ENCODE measurements at regions not wholly inside any gene's neighbourhood (a gene's known extent, or its start where the extent isn't known, plus 50 kb on each side); places are given as distances from the start of the nearest gene placed in this dataset.
"Not testable (repeated sequence)": the region's sequence is repeated elsewhere in the genome, so short reads cannot be mapped to it uniquely, and the experiment has no call there.

GRCh38 chr7:35926966-35927365 is 126.1 kb downstream of the SEPTIN7 start:
- not testable (repeated sequence) for H3K36me3 ChIP-seq; H3K27me3 ChIP-seq; H3K27ac ChIP-seq; DNase-seq; H3K4me3 ChIP-seq; H3K4me1 ChIP-seq; H3K9me3 ChIP-seq (replicated peaks)

DNA sequence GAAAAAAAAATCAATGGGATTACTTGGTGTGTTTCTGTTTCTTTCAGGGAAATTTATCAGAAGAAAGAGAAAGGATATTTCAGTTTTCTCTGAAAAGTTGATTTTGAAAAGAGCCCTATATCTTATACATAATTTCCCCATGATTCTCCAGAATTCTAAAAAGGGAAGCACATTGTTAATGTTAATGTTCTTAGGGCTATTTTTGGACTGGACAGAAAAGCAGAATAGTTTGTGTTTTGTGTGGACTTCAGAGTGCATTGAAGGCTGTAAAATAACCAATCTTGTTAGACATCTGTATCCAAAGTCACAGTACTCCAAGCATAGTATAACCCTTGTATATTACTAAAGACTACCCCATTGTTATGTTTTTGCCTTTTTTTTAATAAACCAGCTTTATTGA is 130.3 kb downstream of the SEPTIN7 start:
- H3K27ac ChIP-seq; H3K9me3 ChIP-seq (replicated peaks); H3K4me1 ChIP-seq; H3K4me3 ChIP-seq; DNase-seq; H3K36me3 ChIP-seq; H3K27me3 ChIP-seq: not testable (repeated sequence)

- not testable (repeated sequence) for H3K4me3 ChIP-seq; DNase-seq; H3K9me3 ChIP-seq (replicated peaks); H3K4me1 ChIP-seq; H3K36me3 ChIP-seq; H3K27me3 ChIP-seq; H3K27ac ChIP-seq
Observed at GRCh38 chr7:35931551-35931950, 130.7 kb downstream of the SEPTIN7 start.

DNA sequence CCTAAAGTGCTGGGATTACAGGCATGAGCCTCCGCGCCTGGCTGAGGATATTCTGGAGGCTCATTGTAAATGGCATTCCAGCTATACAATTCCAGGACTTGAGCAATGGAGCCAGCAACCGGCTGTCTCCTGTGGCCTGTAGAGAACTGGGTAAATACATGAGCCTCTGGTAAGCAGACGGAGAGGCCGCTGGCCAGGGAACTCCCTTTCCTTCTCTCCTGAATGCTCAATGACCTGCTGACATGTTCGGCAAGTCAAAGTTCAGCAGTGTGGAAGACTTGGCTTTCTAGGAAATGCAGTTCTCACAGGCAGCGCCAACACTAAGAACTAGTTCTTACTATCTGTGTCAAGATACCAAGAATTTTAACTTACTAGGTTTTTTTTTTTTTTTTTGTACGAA is 139.8 kb downstream of the SEPTIN7 start:
- not testable (repeated sequence) for H3K27me3 ChIP-seq; H3K36me3 ChIP-seq; H3K27ac ChIP-seq; H3K4me1 ChIP-seq; H3K9me3 ChIP-seq (replicated peaks); H3K4me3 ChIP-seq; DNase-seq

DNA sequence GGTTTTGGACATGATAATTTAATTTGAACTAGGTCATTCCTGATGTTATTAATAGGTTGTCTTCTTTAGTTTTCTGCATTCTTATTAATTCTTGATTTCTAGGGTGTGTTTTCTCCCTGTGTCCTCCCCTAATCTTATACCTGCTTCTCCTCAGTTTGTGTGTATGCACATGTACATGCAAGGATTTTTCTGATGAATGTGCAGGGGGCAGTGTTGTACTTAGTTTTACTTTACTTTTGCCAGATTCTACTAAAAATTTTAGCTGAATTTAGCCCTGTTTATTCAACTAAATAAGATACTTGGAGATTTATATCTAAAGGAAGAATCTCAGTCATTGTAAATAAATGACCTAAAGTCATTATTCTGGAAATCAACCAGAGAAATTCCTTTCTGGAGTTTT is 144.8 kb downstream of the SEPTIN7 start:
- not testable (repeated sequence) for H3K4me3 ChIP-seq; H3K9me3 ChIP-seq (replicated peaks); DNase-seq; H3K36me3 ChIP-seq; H3K27me3 ChIP-seq; H3K27ac ChIP-seq; H3K4me1 ChIP-seq

GRCh38 chr7:35955735-35956134 is 154.9 kb downstream of the SEPTIN7 start:
- not testable (repeated sequence) for H3K4me1 ChIP-seq; H3K27me3 ChIP-seq; H3K9me3 ChIP-seq (replicated peaks); H3K36me3 ChIP-seq; H3K27ac ChIP-seq
- peak overlapping the region; percentile 16; the same call in 1 of the 2 replicates for H3K4me3 ChIP-seq
- peak; percentile 43 to 59 for DNase-seq

- not testable (repeated sequence) for H3K27ac ChIP-seq; H3K36me3 ChIP-seq; H3K4me1 ChIP-seq; H3K27me3 ChIP-seq; DNase-seq; H3K9me3 ChIP-seq (replicated peaks); H3K4me3 ChIP-seq
Observed at GRCh38 chr7:35956988-35957387, 156.1 kb downstream of the SEPTIN7 start.

DNA sequence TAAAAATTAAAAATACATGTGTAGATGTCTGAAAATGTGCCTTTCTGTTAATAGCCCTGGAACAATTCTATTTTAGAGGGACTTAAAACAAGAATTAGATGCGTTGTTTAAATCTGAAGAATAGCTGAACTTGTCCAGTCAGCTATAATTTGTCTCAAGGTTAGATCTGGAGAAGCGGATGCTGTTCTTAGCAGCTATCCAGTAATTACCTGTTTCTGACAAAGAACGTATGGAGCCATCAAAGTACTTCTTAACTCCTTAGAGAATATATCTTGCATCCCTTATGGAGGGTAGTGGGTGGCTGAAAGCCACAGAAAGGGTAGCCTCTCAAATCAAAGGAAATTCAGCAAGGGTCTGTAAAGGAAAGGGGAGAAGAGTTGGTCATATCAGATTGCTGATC is 160.4 kb downstream of the SEPTIN7 start:
- not testable (repeated sequence) for H3K4me3 ChIP-seq; DNase-seq; H3K4me1 ChIP-seq; H3K27ac ChIP-seq; H3K9me3 ChIP-seq (replicated peaks); H3K27me3 ChIP-seq; H3K36me3 ChIP-seq

GRCh38 chr7:35962607-35963006 is 161.8 kb downstream of the SEPTIN7 start:
- H3K27ac ChIP-seq; H3K36me3 ChIP-seq; DNase-seq; H3K27me3 ChIP-seq; H3K9me3 ChIP-seq (replicated peaks); H3K4me3 ChIP-seq; H3K4me1 ChIP-seq: not testable (repeated sequence)

- Histone ChIP-seq H3K4me1 (no peaks in the 10 kb centered on the region), H3K9me3 (replicated peaks) (no peaks in the 10 kb centered on the region; the same call in 1 of the 2 replicates), H3K27ac (no peak overlapping the region), H3K4me3 (no peak overlapping the region), H3K27me3 (no peaks in the 10 kb centered on the region), H3K36me3 (no peaks in the 10 kb centered on the region)
- DNase-seq, result no peak
Observed at GRCh38 chr7:35967366-35968139, 166.7 kb downstream of the SEPTIN7 start.

DNA sequence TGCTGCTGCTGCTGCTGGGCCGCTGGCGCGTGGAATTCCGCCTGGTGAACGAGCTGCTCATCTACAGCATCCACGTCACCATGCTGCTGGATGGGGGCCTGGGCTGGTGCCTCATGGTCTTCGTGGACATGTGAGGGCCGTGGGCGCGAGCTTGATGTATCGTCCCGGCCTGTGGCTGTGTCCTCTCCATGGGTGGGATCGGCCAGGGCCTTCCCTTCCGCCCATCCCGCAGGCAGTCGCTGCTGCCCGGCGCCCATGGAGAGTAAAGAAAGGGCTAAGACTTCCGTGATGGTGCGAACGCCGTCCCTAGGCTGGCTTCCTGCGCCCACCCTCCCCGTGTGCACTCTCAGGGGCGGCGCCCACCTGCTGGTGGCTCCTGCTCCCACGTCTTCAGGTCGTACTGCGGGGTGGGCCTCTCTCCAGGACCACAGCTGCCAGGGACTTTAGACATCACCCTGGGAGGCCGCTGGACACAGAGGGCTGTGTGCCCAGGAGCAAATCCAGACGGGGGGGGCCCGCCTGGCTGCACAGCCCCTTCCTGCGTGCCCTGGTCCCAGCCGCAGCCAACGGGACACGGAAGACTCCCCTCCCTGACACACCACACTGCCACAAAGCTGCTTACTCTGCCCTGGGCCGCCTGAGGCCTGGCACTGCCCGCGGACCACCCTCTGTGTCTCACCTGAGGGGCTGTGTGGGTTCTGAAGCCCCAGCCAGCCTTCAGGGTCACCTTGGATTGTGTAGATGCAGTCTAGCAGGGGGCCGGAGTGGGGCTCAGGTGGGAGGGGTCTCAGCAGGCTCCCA is 167.5 kb downstream of the SEPTIN7 start:
- H3K9me3 ChIP-seq (replicated peaks), result no peaks in the 10 kb centered on the region
- H3K27me3 ChIP-seq, result no peaks in the 10 kb centered on the region
- no peak overlapping the region for H3K4me3 ChIP-seq
- H3K36me3 ChIP-seq, result no peaks in the 10 kb centered on the region
- H3K4me1 ChIP-seq, result no peaks in the 10 kb centered on the region
- H3K27ac ChIP-seq, result no peak overlapping the region
- DNase-seq, result no peak

- Histone ChIP-seq H3K36me3 (no peaks in the 10 kb centered on the region), H3K4me3 (no peak overlapping the region), H3K27ac (no peak overlapping the region), H3K27me3 (no peaks in the 10 kb centered on the region), H3K4me1 (no peaks in the 10 kb centered on the region), H3K9me3 (replicated peaks) (no peaks in the 10 kb centered on the region)
- DNase-seq, result peak in 1 of 2 experiments; percentile 21
Observed at GRCh38 chr7:35969066-35969465, 168.2 kb downstream of the SEPTIN7 start.

DNA sequence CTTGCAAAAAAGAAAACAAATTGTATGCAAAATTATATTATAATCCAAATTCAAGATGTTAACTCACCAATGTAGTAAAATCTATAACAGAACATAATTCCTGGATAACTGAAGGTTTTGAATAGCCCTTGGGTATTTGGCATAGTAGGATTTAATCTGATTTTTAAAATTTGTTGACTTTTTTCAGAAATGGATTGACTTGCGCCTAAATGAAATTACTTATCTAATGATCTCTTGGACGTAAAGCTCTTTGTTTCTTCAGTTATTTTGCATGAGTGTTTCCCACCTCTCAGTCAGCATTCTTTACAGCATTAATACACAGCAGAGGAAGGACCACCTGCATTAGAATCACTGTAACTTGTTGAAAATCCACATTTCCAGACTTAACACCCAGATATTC is 169.6 kb downstream of the SEPTIN7 start:
- no peaks in the 10 kb centered on the region for H3K27me3 ChIP-seq
- no peaks in the 10 kb centered on the region for H3K4me1 ChIP-seq
- H3K27ac ChIP-seq, result no peak overlapping the region
- no peaks in the 10 kb centered on the region for H3K9me3 ChIP-seq (replicated peaks)
- DNase-seq, result no peak
- H3K36me3 ChIP-seq, result no peaks in the 10 kb centered on the region
- H3K4me3 ChIP-seq, result no peak overlapping the region

DNA sequence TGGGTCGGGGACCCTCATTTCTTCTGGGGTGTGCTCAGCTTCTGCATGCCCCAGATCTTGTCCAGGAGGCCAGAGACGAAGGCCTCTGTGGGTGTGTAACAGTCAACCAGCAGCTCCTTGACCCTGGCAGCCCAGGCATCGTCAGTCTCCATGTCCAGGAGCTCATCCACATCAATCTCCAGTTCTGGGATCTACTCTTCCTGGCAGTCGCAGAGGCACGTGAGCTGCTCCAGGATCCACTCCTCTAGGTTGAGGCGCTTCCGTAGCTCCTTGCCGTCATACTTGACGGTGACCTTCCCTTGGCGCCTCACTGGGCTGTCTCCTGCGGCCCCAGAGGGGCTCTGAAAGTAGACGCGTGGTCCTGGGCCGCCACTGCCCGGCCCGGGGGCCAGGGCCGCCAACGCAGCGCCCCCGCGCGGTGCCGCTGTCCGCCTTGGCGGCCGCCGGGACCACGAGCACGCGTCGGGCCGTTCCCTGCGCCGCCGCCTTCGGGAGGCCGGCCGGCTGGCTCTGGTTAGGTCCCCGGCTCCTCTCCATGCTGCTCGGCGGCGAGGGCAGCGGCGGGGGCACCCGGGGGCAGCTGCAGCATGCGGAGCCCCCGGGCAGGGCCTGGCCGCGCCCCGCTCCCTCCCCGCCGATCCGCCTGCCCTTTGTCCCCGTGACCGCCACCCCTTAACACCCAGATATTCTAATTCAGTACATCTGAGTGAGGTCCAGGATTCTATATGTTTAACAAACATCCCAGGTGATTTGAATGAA is 170.5 kb downstream of the SEPTIN7 start:
- Histone ChIP-seq H3K4me3 (no peak overlapping the region), H3K27ac (no peak overlapping the region), H3K4me1 (no peaks in the 10 kb centered on the region), H3K36me3 (no peaks in the 10 kb centered on the region), H3K27me3 (no peaks in the 10 kb centered on the region), H3K9me3 (replicated peaks) (no peaks in the 10 kb centered on the region)
- DNase-seq, result no peak

DNA sequence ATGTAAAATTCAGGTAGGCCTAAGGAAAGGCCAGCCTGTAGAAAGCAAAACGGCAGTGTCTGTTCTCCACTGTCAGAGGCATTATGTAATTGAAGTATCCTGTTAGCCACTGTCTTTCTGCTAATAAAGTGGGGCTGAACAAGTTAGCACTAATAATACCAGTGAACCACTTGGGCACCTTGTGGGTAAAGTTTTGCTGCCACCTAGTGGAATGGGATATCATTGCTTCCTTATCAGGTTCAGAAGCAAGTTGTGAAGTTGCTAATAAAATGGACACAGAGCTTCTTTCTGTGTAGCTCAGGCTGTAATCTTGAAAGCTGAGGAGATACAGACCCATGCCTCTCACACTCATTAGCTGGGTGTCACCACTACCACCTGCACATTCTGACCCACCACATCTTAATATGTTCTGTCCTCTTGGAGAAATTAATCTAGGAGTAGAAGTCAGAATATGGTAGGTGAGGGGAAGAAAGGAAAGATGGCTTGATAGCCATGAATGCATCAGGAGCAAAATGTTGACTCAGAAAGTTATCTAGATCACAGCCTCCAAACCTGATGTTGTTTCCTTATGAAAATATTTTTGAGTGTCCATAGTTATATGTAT is 175.1 kb downstream of the SEPTIN7 start:
- Histone ChIP-seq H3K4me3 (no peak overlapping the region), H3K36me3 (no peaks in the 10 kb centered on the region)
- peak; percentile 56 to 87 for DNase-seq

More for the DNA sequence above, 175.1 kb downstream of the SEPTIN7 start:
- Histone ChIP-seq H3K9me3 (replicated peaks) (no peaks in the 10 kb centered on the region), H3K27me3 (no peaks in the 10 kb centered on the region), H3K4me1 (no peaks in the 10 kb centered on the region), H3K27ac (no peak overlapping the region)

Data from SJCRH30 (cell line).